CD4-positive, alpha-beta T cell treated with Interleukin-4 for 1 hour (primary cell): ENCODE measurements at regions not wholly inside any gene's neighbourhood (a gene's known extent, or its start where the extent isn't known, plus 50 kb on each side); places are given as distances from the start of the nearest gene placed in this dataset.
"Not testable (repeated sequence)": the region's sequence is repeated elsewhere in the genome, so short reads cannot be mapped to it uniquely, and the experiment has no call there.

Source experiments
- DNase-seq, 2 donors: peaks; one replicate each; pipeline ENCODE4 v3.0.0-alpha.2; 2020 to 2022

- no peak for DNase-seq
Measured at GRCh38 chr17:83159204-83160049, 80.0 kb downstream of the METRNL start.

- peak in 1 of 2 donors; percentile 6 for DNase-seq
Measured at GRCh38 chr17:83160443-83161297, 81.3 kb downstream of the METRNL start.

GRCh38 chr17:83161298-83162034 is 82.1 kb downstream of the METRNL start:
- DNase-seq, result peak in 1 of 2 donors; percentile 6

- DNase-seq, result no peak
Measured at GRCh38 chr17:83162035-83162745, 82.8 kb downstream of the METRNL start.

GRCh38 chr17:83164490-83164889 is 85.1 kb downstream of the METRNL start:
- no peak for DNase-seq

DNA sequence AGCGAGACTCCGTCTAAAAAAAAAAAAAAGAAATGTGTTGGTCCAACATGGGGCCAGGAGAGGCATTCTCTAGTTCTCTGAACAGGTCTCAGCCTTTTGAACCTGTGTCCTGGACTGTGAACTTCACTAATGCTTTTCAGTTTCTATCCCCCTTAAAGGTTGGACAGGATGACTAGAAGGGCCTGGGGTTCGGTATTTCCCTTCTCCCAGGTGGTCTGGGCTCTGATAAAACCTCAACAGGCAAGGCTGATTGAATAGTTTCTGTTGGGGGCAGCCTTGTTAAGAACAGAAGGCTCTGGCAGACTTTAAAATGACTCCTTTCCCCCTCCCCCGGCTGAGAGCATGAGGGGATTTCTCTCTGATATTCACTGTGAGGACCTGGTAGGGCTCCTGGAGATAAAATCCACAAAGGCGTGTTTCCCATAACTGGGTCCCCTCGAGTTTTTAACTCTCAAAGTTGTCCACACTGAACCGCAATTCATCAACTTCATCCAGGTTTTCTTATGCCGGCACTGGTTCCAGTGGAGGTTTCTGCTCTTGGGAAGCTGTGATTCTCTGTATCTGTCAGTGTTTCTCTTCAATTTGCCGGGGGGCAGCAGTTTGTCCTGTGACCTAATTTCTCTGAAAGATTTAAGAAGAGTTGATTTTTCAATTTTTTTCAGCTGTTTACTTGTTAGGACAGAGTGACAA is 91.3 kb downstream of the METRNL start:
- no peak for DNase-seq

- DNase-seq, result peak in 1 of 2 donors; percentile 5
Measured at GRCh38 chr17:83171661-83172060, 92.3 kb downstream of the METRNL start.

- DNase-seq, result peak in 1 of 2 donors; percentile 10
Measured at GRCh38 chr17:83172099-83172498, 92.7 kb downstream of the METRNL start.

- not testable (repeated sequence) for DNase-seq
Measured at GRCh38 chr17:83172646-83173045, 93.2 kb downstream of the METRNL start.

GRCh38 chr17:83173180-83173913 is 93.9 kb downstream of the METRNL start:
- peak in 1 of 2 donors; percentile 4 for DNase-seq

DNA sequence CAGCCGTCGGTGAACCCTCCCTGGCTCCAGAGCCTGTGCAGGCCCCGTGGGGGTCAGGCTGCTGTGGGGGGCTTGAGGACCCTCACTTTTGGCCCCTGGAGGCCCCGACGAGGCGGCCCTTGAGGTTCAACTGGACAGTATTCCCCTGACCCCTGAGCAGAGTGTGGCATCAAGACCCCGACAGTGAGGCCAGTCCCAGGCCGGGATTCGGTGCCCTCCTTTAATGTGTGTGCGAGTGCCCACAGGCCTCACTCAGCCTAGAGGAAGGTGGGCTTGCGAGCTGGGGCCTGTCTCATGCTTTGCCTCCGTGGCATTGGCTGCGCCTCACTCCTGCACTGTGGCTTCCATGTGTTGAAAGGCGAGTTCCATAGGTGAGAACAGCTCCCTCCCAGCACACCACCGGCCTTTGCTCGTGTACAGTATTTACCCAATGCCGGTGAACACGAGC is 94.5 kb downstream of the METRNL start:
- DNase-seq, result peak in 1 of 2 donors; percentile 9

DNA sequence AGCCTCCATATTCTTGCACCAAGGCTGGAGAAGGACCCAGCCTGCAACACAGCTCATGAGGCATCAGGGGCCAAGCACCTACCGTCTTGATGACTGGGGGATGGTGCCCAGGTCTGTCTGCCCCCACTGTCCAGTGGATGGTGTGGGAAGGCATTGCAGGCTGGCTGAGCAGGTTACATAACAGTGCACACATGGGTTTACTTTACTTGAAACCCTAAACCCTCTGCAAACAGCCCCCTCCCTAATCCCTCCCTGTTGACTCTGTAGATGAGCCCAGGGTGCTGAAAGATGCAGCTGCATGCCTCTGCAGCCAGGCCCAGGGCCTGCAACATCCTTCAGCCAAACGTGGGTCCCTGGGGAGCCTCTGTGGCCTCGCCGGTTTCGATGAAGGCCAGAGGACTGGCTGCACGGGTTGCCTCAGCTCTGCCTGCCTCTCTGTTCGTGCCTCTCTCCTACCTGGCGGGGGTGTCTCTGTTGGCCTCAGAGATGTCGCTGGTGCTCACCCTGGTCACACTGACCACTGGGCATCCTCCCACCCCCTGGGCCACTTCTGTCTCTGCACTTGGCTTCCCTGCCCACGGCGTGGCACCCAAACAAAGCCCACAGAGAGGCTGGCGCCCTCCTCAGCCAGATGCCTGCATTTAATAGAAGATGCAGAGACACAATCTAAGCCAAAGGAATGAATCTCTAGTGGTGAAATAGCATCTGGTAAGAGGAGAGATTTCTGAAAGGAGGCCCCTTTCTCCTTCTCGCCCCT is 95.1 kb downstream of the METRNL start:
- peak in 1 of 2 donors; percentile 10 for DNase-seq

DNA sequence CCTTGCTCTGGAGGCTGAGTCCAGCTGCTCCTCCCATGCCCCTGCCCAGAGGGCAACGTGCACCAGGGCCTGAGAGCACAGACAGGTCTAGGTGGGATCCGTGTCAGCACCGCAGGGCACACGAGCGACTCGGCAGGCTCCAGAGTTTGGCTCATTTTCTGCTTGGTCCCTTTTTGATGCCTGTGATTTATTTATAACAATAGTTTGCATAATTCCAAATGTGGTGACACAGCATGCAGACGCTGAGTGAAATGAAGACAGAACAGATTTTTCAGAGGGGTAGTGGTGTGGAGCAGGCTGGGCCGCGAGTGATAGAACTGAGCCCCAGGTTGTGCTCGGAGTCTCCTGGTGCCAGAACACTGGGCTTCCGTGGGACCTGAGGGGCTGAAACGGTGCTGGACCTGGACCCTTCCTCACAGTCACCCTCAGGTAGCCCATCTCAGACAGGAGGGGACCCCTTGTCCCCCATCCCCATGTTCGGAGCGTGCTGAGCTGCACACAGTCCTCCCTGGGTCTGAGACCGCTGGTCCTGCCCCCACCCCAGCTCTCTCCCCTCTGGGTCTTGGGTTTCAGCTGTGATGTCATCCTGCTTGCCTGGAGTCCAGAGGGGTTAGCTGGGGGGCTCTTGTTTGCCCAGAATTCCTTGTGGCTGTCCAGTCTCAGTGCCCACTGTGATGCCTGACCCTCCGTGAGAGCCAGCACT is 95.9 kb downstream of the METRNL start:
- peak in 1 of 2 donors; percentile 10 for DNase-seq

DNA sequence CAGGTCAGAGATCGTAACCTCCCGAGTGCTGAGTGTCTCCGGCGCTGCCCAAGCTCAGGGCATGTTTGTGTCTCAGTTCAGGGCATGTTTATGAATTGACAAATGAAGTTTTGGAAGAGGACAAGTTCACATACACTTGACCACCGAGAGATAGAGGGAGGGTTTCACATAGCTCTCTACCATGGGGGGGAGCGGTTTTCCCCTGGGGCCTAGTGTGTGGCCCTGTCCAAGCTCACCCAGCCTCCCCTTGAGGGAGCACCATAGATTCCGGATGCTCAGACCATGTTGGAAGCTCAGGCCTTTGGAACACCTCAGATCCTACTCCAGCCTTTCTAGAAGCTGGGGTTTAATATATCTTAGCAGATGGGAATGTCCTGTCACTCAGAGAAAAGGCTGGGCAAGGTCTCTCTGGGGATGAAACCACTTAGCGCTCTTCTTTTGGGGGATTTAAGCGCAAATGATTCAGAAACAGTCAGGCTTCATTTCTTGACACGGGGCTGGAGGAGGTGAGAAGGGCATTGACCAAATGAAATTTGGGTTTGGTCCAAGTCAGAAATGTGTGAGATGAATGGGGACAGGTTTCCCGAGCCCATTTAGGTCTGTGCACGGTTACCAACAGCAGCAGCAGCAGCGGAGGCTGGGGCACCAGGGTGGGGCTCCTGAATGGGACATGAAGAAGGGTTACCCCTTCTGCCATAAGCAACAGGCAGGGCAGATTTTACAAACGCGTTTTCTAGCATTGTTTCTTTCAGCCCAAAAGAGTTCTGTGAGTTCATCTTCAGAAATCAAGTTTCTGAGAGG is 96.6 kb downstream of the METRNL start:
- DNase-seq, result peak in 1 of 2 donors; percentile 6

DNA sequence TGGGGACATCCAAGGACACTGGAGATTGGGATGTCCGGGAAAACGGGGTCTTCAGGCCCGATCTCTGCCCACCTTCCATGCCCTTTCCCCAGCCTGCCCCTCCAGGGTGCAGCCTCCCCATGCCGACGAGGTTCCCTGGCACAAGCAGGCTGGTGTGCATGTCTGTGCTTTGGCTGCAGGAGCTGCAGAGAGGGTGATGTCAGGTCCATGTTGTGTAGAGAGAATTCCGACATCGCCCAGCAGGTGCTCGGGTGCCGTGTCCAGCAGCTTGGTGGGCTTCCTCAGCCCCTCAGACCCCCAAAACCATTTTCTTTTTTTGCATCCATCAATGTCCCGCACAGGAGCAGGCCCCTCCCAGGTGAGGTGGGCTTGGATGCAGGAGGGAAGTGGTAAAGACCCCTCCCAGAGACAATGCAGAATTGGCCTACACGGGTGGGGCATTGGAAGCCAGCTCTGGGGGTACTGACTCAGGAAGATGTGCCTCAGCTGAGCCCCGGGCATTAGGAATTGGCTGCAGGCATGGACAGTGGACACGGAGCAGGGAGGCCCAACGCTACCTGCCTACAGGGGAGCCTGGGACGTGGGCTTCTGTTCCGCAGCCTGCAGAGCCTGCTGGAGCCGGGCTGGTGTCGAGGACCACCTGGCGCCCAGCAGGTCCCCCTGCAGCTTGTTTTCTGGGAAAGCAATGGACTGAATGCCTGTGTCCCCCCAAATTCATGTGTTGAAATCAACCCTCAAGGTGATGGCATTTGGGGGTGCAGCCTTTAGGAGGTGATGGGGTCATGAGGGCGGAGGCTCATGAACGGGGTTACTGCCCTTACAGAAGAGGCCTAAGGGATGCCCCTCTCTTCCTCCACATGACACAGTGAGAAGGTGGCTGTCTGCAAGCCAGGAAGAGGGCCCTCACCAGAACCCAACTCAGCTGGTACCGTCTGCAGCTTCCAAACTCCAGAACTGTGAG is 97.5 kb downstream of the METRNL start:
- peak in 1 of 2 donors; percentile 7 for DNase-seq

GRCh38 chr17:83177611-83178532 is 98.5 kb downstream of the METRNL start:
- peak in 1 of 2 donors; percentile 9 for DNase-seq
